ENCODE measurements at regions not wholly inside any gene's neighbourhood (a gene's known extent, or its start where the extent isn't known, plus 50 kb on each side); places are given as distances from the start of the nearest gene placed in this dataset.

DNA sequence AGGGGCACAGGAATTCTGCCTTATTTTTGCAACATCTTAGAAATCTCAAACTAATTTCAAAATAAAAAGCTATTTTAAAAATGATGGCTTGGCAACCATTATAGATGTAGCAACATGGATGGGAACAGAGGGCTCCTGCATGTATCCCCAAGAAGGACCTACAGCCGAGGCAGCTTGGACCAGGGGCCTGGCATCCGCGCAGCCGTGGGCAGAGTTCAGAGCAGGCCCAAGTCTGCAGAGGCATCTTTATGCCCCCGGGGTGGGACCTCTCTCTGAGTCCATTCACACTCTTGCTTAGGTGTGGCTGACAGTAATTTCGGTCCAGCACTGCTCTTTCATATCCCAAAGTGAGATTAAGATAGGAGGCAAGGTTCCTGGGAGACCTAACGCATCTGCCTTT, 425.8 kb upstream of the MYT1L start:
- TF ChIP-seq, protein P1, sequence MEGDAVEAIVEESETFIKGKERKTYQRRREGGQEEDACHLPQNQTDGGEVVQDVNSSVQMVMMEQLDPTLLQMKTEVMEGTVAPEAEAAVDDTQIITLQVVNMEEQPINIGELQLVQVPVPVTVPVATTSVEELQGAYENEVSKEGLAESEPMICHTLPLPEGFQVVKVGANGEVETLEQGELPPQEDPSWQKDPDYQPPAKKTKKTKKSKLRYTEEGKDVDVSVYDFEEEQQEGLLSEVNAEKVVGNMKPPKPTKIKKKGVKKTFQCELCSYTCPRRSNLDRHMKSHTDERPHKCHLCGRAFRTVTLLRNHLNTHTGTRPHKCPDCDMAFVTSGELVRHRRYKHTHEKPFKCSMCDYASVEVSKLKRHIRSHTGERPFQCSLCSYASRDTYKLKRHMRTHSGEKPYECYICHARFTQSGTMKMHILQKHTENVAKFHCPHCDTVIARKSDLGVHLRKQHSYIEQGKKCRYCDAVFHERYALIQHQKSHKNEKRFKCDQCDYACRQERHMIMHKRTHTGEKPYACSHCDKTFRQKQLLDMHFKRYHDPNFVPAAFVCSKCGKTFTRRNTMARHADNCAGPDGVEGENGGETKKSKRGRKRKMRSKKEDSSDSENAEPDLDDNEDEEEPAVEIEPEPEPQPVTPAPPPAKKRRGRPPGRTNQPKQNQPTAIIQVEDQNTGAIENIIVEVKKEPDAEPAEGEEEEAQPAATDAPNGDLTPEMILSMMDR (IDR thresholded peaks at IDR 0.05; ENCODE audit: low read depth, low read length, poor library complexity, severe bottlenecking) = no peak
- TF ChIP-seq EZH2phosphoT487 (IDR thresholded peaks at IDR 0.05; ENCODE audit: borderline replicate concordance, low read length) = no peak

Data from DOHH2 (cell line).